Ectodermal cell (in vitro differentiated cells): ENCODE measurements at regions not wholly inside any gene's neighbourhood (a gene's known extent, or its start where the extent isn't known, plus 50 kb on each side); places are given as distances from the start of the nearest gene placed in this dataset.

ENCODE experiments used
- H3K27ac ChIP-seq: 2 replicates; pipeline ENCODE4 v1.7.0; 2013; ENCODE audit warnings: mild to moderate bottlenecking, low read depth, low read length; ENCODE audit not compliant: insufficient read depth, poor library complexity, severe bottlenecking
- H3K27me3 ChIP-seq: 2 replicates; pipeline ENCODE4 v1.7.0; 2013; ENCODE audit warnings: mild to moderate bottlenecking, low read length; ENCODE audit not compliant: insufficient read depth, control insufficient read depth, poor library complexity, severe bottlenecking
- H3K36me3 ChIP-seq: one replicate; pipeline ENCODE4 v1.7.0; 2013; ENCODE audit warnings: low read length; ENCODE audit not compliant: control insufficient read depth, insufficient read depth
- H3K4me1 ChIP-seq: one replicate; pipeline ENCODE4 v1.7.0; 2013; ENCODE audit warnings: low read length; ENCODE audit not compliant: control insufficient read depth, insufficient read depth
- H3K4me3 ChIP-seq: 2 replicates; pipeline ENCODE4 v1.7.0; 2013; ENCODE audit warnings: low read depth, low read length, control low read depth; ENCODE audit not compliant: insufficient read depth
- H3K9me3 ChIP-seq: 2 replicates; pipeline ENCODE4 v1.7.0; 2013; ENCODE audit warnings: mild to moderate bottlenecking, low read length, moderate library complexity; ENCODE audit not compliant: control insufficient read depth
- WGBS, 2 experiments: methylation state at CpG; one replicate each; pipeline ENCODE4 v1.1.7; 2013; ENCODE audit warnings: missing lambda C conversion rate in 2 of 2; 5-methylcytosine and 5-hydroxymethylcytosine counted together

DNA sequence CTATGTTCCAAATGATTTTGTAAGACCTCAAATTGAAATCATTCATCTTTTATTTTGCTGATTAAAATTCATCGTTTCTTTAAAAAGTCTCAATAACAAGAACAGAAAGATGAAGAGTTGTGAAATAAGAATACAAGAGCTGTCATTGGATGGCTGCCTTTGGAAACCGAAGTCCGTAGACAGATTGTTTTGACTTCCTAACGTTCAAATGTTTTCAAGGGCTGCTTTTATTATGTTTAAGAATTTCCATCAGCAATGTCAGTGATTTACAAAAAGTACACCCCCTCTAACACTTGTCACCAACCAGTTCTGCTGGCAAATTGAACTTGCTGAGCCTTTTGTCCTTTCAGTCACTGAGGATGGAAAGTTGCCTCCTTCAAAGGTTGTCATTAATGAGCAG, 89.6 kb downstream of the KCNE4 start:
- no peaks in the 10 kb centered on the region for H3K9me3 ChIP-seq

DNA sequence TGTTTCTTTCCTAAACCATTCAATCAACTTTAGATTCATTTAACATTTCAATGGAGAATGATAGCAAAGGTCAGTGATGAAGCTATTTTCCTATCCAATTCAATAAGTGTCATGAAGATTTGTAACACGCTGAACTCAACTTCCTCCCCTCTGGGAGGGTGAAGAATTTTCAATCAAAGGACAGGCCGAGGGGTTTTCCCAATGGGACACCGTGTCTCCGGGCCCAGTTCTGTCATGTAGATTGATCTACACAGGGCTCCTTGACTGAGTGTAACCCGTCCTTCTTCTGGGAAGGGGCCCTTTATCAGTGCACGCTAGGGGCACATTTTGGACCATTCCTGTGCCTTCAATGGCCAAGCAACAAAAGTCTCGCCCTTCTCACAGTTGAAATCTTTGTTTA, 90.1 kb downstream of the KCNE4 start:
- Histone ChIP-seq H3K4me3 (no peak overlapping the region), H3K9me3 (no peaks in the 10 kb centered on the region)

More for the DNA sequence above, 89.6 kb downstream of the KCNE4 start:
- Histone ChIP-seq H3K4me1 (no peaks in the 10 kb centered on the region), H3K27ac (no peak overlapping the region), H3K27me3 (no peaks in the 10 kb centered on the region), H3K4me3 (no peak overlapping the region), H3K36me3 (no peaks in the 10 kb centered on the region)
- 94 to 96% methylated on average over 4 of the region's 4 CpGs for WGBS, 2 experiments

DNA sequence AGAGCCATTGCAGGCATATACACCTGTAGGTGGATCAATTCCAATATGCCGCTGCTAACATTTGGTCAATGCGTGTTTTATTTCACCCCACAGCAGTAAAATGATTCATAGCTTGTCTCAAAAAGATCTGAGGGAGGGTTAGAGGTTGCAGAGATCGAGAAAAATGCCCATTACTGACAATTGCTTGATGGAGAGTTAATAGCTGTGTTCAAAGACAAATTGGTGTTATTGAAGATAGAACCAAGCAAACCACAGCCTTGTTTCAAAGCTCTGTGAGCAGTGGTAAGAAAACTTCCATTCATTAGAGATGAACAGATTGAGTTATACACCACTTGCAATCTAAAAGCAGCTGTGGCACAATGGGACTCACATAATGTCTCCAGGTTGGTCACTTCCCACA, 95.4 kb downstream of the KCNE4 start:
- WGBS, 2 experiments, result 96 to 100% methylated on average over 3 of the region's 3 CpGs

More for the DNA sequence above, 90.1 kb downstream of the KCNE4 start:
- Histone ChIP-seq H3K36me3 (no peaks in the 10 kb centered on the region), H3K27me3 (no peaks in the 10 kb centered on the region), H3K4me1 (no peaks in the 10 kb centered on the region), H3K27ac (no peak overlapping the region)
- 75 to 80% methylated on average over 7 of the region's 7 CpGs for WGBS, 2 experiments

DNA sequence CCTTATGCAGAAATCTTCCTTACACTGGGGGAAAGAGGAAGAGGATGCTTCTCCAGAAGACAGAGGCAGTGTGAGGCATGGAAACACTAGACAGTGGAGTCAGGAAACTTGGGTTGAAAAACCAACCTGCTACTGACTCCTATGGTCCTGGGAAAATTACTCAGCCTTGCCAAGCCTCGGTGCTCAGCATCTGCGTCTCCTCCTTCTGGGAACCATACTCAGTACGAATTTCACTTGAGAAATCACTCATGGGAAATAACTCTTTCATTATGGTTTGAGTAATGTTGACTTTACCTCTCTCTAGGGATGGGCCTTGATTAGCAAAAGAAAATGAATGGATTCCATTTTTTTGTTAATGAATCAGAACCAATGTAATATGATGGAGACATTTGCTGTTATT, 96.5 kb downstream of the KCNE4 start:
- Histone ChIP-seq H3K27ac (no peak overlapping the region), H3K4me1 (no peaks in the 10 kb centered on the region), H3K27me3 (no peaks in the 10 kb centered on the region), H3K4me3 (no peak overlapping the region), H3K9me3 (no peaks in the 10 kb centered on the region), H3K36me3 (no peaks in the 10 kb centered on the region)
- 88 to 93% methylated on average over 2 to 3 of the region's 3 CpGs for WGBS, 2 experiments

More for the DNA sequence above, 95.4 kb downstream of the KCNE4 start:
- no peak overlapping the region for H3K27ac ChIP-seq
- no peaks in the 10 kb centered on the region for H3K27me3 ChIP-seq
- no peaks in the 10 kb centered on the region for H3K4me1 ChIP-seq
- no peaks in the 10 kb centered on the region for H3K9me3 ChIP-seq
- H3K36me3 ChIP-seq, result no peaks in the 10 kb centered on the region
- H3K4me3 ChIP-seq, result no peak overlapping the region

DNA sequence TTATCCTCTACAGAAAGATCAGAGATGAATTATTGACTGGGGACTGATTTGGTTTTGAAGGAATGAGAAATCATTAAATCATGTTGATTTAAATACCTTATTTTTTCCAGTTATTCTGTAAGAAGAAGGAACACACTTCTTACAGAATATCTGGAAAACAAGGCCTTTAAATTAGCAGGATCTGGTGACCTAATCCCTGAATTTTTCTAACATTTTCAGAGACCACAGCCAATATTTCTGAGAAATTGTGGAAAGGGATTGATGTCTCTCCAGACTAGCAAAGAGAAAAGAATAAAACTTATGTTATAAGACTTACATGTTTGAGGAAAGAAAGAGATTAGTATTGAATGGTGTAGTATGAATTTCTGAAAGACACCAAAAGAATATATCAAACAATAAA, 104.0 kb downstream of the KCNE4 start:
- no peaks in the 10 kb centered on the region for H3K27me3 ChIP-seq
- H3K4me3 ChIP-seq, result no peak overlapping the region
- H3K27ac ChIP-seq, result no peak overlapping the region
- no peaks in the 10 kb centered on the region for H3K4me1 ChIP-seq
- no peaks in the 10 kb centered on the region for H3K9me3 ChIP-seq
- no peaks in the 10 kb centered on the region for H3K36me3 ChIP-seq

DNA sequence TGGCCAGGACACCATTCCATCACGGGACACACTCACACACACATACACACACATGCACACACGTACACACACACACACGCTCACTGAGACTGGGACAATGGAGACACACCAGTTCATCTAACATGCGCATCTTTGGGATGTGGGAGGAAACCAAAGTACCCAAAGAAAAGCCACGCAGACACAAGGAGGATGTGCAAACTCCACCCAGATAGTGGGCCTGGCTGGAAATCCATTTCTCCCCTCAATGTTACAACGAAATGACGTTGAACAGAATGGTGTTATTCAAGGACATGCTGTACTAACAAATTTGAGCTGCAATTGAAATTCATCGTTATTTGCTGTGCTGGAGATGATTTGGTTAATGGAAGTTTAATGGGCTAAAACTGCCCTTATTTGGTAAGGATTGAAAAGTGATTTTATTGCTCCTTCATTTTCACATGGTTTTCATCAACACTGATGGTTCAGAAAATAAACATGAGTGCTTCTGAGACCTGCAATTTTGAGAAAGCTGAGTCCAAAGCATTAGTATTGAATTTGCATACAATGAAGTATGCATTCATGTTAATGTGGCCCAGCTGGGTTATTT, 110.0 kb downstream of the KCNE4 start:
- Histone ChIP-seq H3K4me1 (no peaks in the 10 kb centered on the region), H3K36me3 (no peaks in the 10 kb centered on the region), H3K9me3 (no peaks in the 10 kb centered on the region), H3K27ac (no peak overlapping the region), H3K27me3 (no peaks in the 10 kb centered on the region), H3K4me3 (no peak overlapping the region)
- 87 to 90% methylated on average over 8 of the region's 8 CpGs for WGBS, 2 experiments

DNA sequence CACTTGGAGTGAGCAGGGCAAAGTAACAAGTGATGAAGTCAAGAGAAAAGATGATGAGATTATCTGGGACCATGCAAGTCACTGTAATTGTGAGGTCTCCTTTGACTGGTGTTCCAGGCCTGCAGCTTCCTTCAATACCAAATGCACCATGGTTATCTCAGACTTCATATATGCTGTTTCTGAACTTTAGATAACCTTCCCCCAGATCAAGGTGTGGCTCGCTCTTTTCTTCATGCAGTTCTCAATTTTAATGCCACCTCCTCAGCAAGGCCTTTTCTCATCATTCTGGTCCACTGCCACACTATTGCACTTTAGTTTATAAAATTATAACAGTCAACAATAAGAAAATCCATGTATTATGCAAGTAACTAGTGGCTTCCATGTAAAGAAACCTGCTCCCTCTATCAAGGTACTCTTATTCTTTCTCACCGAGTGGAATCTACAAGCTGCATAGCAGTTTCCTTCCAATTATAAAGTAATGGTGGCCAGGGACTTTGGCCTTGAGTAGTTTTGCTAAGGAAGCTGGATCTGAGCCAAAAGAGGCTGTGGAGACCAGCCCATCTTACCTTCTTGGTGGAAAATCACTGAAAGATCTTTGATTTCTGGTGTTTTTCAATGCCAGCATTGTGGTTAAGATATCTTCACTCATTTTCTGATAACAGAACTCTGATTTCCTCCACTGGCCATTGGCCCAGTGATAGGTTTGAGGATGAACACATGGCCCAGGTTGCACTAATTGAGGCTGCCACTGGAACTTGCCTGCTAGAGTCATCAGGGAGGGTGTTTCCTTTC, 113.6 kb downstream of the KCNE4 start:
- no peaks in the 10 kb centered on the region for H3K27me3 ChIP-seq
- no peaks in the 10 kb centered on the region for H3K9me3 ChIP-seq
- no peaks in the 10 kb centered on the region for H3K4me1 ChIP-seq
- H3K27ac ChIP-seq, result no peak overlapping the region
- 90 to 96% methylated on average over 1 to 2 of the region's 2 CpGs for WGBS, 2 experiments
- no peak overlapping the region for H3K4me3 ChIP-seq
- H3K36me3 ChIP-seq, result no peaks in the 10 kb centered on the region

DNA sequence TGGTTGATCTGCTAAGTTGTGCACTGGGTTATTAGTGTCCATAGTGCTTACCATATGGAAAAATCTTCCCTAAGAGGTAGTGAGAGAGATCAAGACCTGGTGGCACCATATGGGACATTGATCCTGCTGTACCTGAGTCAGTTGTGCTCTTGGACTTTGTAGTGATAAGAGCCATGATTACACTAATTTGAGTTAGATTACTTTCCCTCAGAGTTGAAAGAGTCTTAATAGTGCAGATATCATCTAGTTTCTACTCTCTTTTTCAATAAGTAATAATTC, 114.2 kb downstream of the KCNE4 start:
- Histone ChIP-seq H3K27ac (no peak overlapping the region), H3K27me3 (no peaks in the 10 kb centered on the region), H3K4me1 (no peaks in the 10 kb centered on the region), H3K4me3 (no peak overlapping the region), H3K9me3 (no peaks in the 10 kb centered on the region), H3K36me3 (no peaks in the 10 kb centered on the region)

DNA sequence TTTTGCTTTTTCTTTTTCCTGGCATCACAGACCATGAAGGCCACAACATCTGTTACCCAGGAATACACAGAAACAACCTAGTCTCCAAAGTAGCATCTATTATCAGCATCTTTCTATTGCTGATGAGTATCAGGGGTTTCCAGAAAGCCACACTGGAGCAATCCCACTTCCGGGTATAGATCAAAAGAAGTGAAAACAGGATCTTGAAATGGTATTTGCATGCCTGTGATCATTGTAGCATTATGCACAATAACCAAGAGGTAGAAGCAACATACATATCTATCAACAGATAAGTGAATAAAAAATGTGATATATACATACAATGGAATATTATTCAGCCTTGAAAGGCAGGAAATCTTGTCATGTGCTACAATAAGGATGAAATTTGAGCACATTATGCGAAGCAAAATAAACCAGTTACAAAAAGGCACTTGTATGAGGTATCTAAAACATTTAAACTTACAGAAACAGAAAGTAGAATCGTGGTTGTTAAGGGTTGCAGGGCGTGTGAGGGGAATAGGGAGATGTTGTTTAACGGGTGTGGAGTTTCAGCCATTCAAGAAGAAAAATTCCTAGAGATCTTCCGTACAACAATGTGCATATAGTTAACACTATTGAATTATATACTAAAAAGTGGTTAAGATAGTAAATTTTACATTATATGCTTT, 115.1 kb downstream of the KCNE4 start:
- Histone ChIP-seq H3K36me3 (no peaks in the 10 kb centered on the region), H3K27me3 (no peaks in the 10 kb centered on the region), H3K9me3 (no peaks in the 10 kb centered on the region), H3K4me1 (no peaks in the 10 kb centered on the region), H3K27ac (no peak overlapping the region), H3K4me3 (no peak overlapping the region)
- WGBS, 2 experiments, result 96 to 97% methylated on average over 4 of the region's 6 CpGs

DNA sequence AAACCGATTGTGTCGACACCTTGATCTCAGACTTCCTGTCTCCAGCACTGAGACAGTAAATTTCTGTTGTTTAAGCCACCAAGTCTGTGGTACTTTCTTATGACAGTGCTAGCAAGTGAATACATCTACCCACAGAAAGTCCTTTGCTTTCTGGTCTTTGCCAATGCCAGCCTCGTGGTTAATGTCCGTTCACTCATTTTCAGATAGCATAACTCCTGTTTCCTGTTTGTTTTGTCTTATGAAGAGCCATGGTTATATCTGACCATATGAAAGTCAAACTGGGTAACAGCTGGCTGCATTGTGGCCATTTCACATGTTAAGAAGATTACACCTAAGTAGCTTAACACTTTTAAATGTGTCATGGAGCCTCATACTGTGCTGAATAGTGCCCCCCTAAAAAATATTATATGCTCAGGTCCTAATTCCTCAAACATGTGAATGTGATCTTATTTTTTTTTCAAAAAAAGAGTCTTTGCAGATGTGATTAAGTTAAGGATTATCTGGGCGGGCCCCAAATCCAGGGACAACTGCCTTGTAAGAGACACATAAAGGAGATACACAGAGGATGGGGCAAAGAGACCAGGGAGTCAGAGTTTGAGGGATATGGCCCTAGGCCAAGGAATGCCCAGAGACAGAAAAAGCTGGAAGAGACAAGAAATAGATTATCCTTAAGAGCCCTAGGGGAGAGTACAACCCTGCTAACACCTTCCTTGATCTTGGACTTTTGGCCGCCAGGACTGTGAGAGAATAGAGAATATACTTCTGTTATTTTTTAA, 118.0 kb downstream of the KCNE4 start:
- Histone ChIP-seq H3K9me3 (no peaks in the 10 kb centered on the region), H3K4me1 (no peaks in the 10 kb centered on the region), H3K36me3 (no peaks in the 10 kb centered on the region), H3K27me3 (no peaks in the 10 kb centered on the region), H3K4me3 (no peak overlapping the region), H3K27ac (no peak overlapping the region)
- 73 to 74% methylated on average over 5 of the region's 6 CpGs for WGBS, 2 experiments
